H1 (cell line): ENCODE measurements at regions not wholly inside any gene's neighbourhood (a gene's known extent, or its start where the extent isn't known, plus 50 kb on each side); places are given as distances from the start of the nearest gene placed in this dataset.

Experiments used
- CBX8 ChIP-seq: fragments of 300-800, 300-1000 bp; sonication (generic); IDR thresholded peaks from 2 replicates; pipeline ENCODE4 v1.7.1; 2016; ENCODE audit warnings: low read depth, low read length, borderline replicate concordance
- EZH2 ChIP-seq: fragments of 200-600 bp; sonication (generic); IDR thresholded peaks from 2 replicates; pipeline ENCODE4 v1.7.1; 2012; ENCODE audit warnings: low read depth, mild to moderate bottlenecking, moderate library complexity, low read length, inconsistent platforms; ENCODE audit not compliant: severe bottlenecking
- HDAC6 ChIP-seq: IDR thresholded peaks from one replicate; pipeline ENCODE4 v1.7.1; 2012; ENCODE audit warnings: low read depth, mild to moderate bottlenecking, inconsistent platforms, low read length, moderate library complexity
- POU5F1 ChIP-seq: IDR thresholded peaks from 2 replicates; pipeline ENCODE4 v1.6.1; 2011; ENCODE audit warnings: low read depth, mild to moderate bottlenecking, low read length, moderate library complexity
- RBBP5 ChIP-seq: IDR thresholded peaks from 2 replicates; pipeline ENCODE4 v1.7.1; 2012; ENCODE audit warnings: low read depth, mild to moderate bottlenecking, inconsistent platforms, low read length, moderate library complexity, borderline replicate concordance
- TF ChIP-seq, protein P1 (sequence below), 3 experiments: IDR thresholded peaks; 1 replicate in 2 of 3; 2 replicates in 1 of 3; pipeline versions ENCODE4 v1.5.1 to v1.6.1; 2011; ENCODE audit warnings: low read length in 3 of 3, mild to moderate bottlenecking in 3 of 3, inconsistent platforms in 2 of 3, low read depth in 1 of 3, moderate library complexity in 1 of 3; ENCODE audit not compliant: insufficient read depth in 1 of 3; ENCODE audit errors: control extremely low read depth in 1 of 3
- TF ChIP-seq, protein P2 (sequence below): IDR thresholded peaks from 2 replicates; pipeline ENCODE4 v1.6.1; 2012; ENCODE audit warnings: inconsistent platforms

DNA sequence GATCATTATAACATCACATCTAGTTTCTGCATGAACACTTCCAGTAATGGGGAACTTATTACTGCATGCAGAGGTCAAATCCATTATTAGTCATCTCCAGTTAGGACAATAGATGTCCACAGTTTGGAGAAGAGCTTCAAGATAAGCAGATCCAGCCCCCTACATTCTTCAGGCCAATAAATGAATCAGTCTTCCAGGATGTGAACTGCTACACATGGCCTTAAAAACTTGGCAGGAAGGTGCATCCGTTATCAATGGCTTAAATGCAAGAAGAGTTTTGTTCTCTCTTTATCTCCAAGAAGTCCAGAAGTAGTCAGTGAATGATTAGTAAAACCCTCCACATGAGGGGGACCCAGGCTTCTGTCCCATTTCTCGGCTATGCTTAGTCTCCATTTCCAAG, 70.8 kb downstream of the DMRTA2 start:
- TF ChIP-seq POU5F1 (no peak), HDAC6 (no peak), EZH2 (no peak), CBX8 (no peak), RBBP5 (no peak)
- TF ChIP-seq, protein P1, sequence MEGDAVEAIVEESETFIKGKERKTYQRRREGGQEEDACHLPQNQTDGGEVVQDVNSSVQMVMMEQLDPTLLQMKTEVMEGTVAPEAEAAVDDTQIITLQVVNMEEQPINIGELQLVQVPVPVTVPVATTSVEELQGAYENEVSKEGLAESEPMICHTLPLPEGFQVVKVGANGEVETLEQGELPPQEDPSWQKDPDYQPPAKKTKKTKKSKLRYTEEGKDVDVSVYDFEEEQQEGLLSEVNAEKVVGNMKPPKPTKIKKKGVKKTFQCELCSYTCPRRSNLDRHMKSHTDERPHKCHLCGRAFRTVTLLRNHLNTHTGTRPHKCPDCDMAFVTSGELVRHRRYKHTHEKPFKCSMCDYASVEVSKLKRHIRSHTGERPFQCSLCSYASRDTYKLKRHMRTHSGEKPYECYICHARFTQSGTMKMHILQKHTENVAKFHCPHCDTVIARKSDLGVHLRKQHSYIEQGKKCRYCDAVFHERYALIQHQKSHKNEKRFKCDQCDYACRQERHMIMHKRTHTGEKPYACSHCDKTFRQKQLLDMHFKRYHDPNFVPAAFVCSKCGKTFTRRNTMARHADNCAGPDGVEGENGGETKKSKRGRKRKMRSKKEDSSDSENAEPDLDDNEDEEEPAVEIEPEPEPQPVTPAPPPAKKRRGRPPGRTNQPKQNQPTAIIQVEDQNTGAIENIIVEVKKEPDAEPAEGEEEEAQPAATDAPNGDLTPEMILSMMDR (IDR thresholded peaks at IDR 0.05; ENCODE audit: control extremely low read depth in 1 of 3, insufficient read depth in 1 of 3, low read depth in 1 of 3, low read length in 3 of 3), result no peak
- TF ChIP-seq, protein P2, sequence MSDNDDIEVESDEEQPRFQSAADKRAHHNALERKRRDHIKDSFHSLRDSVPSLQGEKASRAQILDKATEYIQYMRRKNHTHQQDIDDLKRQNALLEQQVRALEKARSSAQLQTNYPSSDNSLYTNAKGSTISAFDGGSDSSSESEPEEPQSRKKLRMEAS, result no peak
